Endothelial cell (in vitro differentiated cells): ENCODE measurements at regions not wholly inside any gene's neighbourhood (a gene's known extent, or its start where the extent isn't known, plus 50 kb on each side); places are given as distances from the start of the nearest gene placed in this dataset.

Source experiments
- DNase-seq: peaks from one replicate; pipeline ENCODE4 v3.0.0; 2021; ENCODE audit warnings: low spot score
- H3K27ac Mint-ChIP-seq: one replicate; pipeline ENCODE4 v1.8.0; 2021; ENCODE audit warnings: mixed read lengths, inconsistent platforms; ENCODE audit not compliant: unreplicated experiment
- H3K27me3 Mint-ChIP-seq: one replicate; pipeline ENCODE4 v1.8.0; 2021; ENCODE audit warnings: mild to moderate bottlenecking, moderate library complexity, mixed read lengths, inconsistent platforms; ENCODE audit not compliant: unreplicated experiment
- H3K36me3 Mint-ChIP-seq: one replicate; pipeline ENCODE4 v1.8.0; 2021; ENCODE audit warnings: mild to moderate bottlenecking, low read depth, mixed read lengths, inconsistent platforms; ENCODE audit not compliant: unreplicated experiment
- H3K4me1 Mint-ChIP-seq: one replicate; pipeline ENCODE4 v1.8.0; 2021; ENCODE audit warnings: mild to moderate bottlenecking, mixed read lengths, inconsistent platforms; ENCODE audit not compliant: unreplicated experiment
- H3K4me3 Mint-ChIP-seq: one replicate; pipeline ENCODE4 v1.8.0; 2021; ENCODE audit warnings: mild to moderate bottlenecking, mixed read lengths, inconsistent platforms; ENCODE audit not compliant: unreplicated experiment
- H3K9me3 Mint-ChIP-seq: one replicate; pipeline ENCODE4 v1.8.0; 2021; ENCODE audit warnings: mixed read lengths, inconsistent platforms; ENCODE audit not compliant: unreplicated experiment
- TF ChIP-seq, protein P1 (sequence below): fragments of 200-600 bp; sonication (generic); IDR thresholded peaks from one replicate; pipeline ENCODE4 v1.5.0; 2021; ENCODE audit warnings: antibody characterized with exemption; ENCODE audit not compliant: unreplicated experiment

DNA sequence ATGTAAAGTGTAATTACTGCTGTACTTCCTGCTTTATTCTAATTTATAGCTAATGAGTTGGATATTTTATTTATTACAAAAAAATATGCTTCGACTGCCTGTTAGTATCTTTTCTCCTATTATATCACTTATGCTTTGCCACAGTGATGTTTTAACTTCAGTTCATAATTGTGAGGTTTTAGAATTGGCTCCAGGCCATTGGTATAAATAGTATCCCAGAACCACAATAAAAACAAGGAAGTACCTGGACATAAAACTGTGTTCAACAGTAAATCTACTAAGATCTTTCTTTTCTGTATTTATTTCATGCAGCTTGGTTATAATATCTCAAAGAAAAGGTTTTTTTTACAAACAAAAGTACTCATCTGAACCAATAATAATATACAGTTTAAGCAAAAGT is 354.3 kb upstream of the CDH9 start:
- H3K36me3 Mint-ChIP-seq = no peaks in the 10 kb centered on the region
- DNase-seq = no peak
- TF ChIP-seq, protein P1, sequence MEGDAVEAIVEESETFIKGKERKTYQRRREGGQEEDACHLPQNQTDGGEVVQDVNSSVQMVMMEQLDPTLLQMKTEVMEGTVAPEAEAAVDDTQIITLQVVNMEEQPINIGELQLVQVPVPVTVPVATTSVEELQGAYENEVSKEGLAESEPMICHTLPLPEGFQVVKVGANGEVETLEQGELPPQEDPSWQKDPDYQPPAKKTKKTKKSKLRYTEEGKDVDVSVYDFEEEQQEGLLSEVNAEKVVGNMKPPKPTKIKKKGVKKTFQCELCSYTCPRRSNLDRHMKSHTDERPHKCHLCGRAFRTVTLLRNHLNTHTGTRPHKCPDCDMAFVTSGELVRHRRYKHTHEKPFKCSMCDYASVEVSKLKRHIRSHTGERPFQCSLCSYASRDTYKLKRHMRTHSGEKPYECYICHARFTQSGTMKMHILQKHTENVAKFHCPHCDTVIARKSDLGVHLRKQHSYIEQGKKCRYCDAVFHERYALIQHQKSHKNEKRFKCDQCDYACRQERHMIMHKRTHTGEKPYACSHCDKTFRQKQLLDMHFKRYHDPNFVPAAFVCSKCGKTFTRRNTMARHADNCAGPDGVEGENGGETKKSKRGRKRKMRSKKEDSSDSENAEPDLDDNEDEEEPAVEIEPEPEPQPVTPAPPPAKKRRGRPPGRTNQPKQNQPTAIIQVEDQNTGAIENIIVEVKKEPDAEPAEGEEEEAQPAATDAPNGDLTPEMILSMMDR = no peak
- no peaks in the 10 kb centered on the region for H3K27me3 Mint-ChIP-seq
- H3K4me1 Mint-ChIP-seq = no peaks in the 10 kb centered on the region
- H3K4me3 Mint-ChIP-seq = no peak overlapping the region
- no peak overlapping the region for H3K27ac Mint-ChIP-seq
- H3K9me3 Mint-ChIP-seq = no peaks in the 10 kb centered on the region

- TF ChIP-seq, protein P1 = no peak
- Mint-ChIP-seq H3K4me1 (no peaks in the 10 kb centered on the region), H3K27me3 (no peaks in the 10 kb centered on the region), H3K36me3 (no peaks in the 10 kb centered on the region), H3K9me3 (no peaks in the 10 kb centered on the region), H3K27ac (no peak overlapping the region), H3K4me3 (no peak overlapping the region)
- no peak for DNase-seq
Observed at GRCh38 chr5:27389696-27390095, 351.3 kb upstream of the CDH9 start.

GRCh38 chr5:27388755-27389154 is 350.4 kb upstream of the CDH9 start:
- H3K36me3 Mint-ChIP-seq = no peaks in the 10 kb centered on the region
- no peaks in the 10 kb centered on the region for H3K9me3 Mint-ChIP-seq
- TF ChIP-seq, protein P1 = no peak
- no peak for DNase-seq
- H3K27me3 Mint-ChIP-seq = no peaks in the 10 kb centered on the region
- no peak overlapping the region for H3K27ac Mint-ChIP-seq
- no peak overlapping the region for H3K4me3 Mint-ChIP-seq
- H3K4me1 Mint-ChIP-seq = no peaks in the 10 kb centered on the region

GRCh38 chr5:27387535-27388073 is 349.2 kb upstream of the CDH9 start:
- H3K4me1 Mint-ChIP-seq = no peaks in the 10 kb centered on the region
- no peak overlapping the region for H3K4me3 Mint-ChIP-seq
- H3K36me3 Mint-ChIP-seq = no peaks in the 10 kb centered on the region
- TF ChIP-seq, protein P1 = no peak
- no peak for DNase-seq
- H3K9me3 Mint-ChIP-seq = no peaks in the 10 kb centered on the region
- H3K27ac Mint-ChIP-seq = no peak overlapping the region
- H3K27me3 Mint-ChIP-seq = no peaks in the 10 kb centered on the region

- no peak overlapping the region for H3K4me3 Mint-ChIP-seq
- no peaks in the 10 kb centered on the region for H3K4me1 Mint-ChIP-seq
- TF ChIP-seq, protein P1 = no peak
- H3K27ac Mint-ChIP-seq = no peak overlapping the region
- H3K36me3 Mint-ChIP-seq = no peaks in the 10 kb centered on the region
- DNase-seq = no peak
- H3K9me3 Mint-ChIP-seq = no peaks in the 10 kb centered on the region
- H3K27me3 Mint-ChIP-seq = no peaks in the 10 kb centered on the region
Observed at GRCh38 chr5:27381686-27382085, 343.3 kb upstream of the CDH9 start.
